ENCODE measurements at regions not wholly inside any gene's neighbourhood (a gene's known extent, or its start where the extent isn't known, plus 50 kb on each side); places are given as distances from the start of the nearest gene placed in this dataset.

DNA sequence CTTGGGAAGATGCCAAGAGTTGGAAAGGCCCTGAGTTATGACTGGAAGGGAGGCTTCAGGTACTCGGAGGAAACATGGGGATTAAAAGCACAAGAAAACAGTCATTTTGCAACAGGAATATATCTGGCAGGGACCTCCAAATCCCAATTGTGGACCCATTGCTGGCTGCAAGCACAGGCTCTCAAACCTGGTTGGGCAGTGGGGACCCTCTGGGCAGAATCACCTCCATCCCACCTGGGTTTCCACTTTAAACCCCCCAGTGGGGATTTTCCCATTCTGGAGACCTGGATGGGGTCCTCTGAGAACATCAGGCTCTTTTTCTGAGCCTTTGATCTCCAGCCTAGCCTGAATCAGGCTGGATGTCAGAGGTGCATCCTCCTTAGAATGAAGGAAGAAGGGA, 177.8 kb downstream of the ASMT start:
- TF ChIP-seq, protein P1, sequence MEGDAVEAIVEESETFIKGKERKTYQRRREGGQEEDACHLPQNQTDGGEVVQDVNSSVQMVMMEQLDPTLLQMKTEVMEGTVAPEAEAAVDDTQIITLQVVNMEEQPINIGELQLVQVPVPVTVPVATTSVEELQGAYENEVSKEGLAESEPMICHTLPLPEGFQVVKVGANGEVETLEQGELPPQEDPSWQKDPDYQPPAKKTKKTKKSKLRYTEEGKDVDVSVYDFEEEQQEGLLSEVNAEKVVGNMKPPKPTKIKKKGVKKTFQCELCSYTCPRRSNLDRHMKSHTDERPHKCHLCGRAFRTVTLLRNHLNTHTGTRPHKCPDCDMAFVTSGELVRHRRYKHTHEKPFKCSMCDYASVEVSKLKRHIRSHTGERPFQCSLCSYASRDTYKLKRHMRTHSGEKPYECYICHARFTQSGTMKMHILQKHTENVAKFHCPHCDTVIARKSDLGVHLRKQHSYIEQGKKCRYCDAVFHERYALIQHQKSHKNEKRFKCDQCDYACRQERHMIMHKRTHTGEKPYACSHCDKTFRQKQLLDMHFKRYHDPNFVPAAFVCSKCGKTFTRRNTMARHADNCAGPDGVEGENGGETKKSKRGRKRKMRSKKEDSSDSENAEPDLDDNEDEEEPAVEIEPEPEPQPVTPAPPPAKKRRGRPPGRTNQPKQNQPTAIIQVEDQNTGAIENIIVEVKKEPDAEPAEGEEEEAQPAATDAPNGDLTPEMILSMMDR (IDR thresholded peaks at IDR 0.05) = no peak
- TF ChIP-seq POLR2A (IDR thresholded peaks at IDR 0.05; ENCODE audit: low read depth) = no peak
- TF ChIP-seq POLR2AphosphoS5 (IDR thresholded peaks at IDR 0.05) = no peak

Data from esophagus muscularis mucosa (tissue), 3 donors.